ENCODE measurements at regions not wholly inside any gene's neighbourhood (a gene's known extent, or its start where the extent isn't known, plus 50 kb on each side); places are given as distances from the start of the nearest gene placed in this dataset.
"Not testable (repeated sequence)": the region's sequence is repeated elsewhere in the genome, so short reads cannot be mapped to it uniquely, and the experiment has no call there.

DNA sequence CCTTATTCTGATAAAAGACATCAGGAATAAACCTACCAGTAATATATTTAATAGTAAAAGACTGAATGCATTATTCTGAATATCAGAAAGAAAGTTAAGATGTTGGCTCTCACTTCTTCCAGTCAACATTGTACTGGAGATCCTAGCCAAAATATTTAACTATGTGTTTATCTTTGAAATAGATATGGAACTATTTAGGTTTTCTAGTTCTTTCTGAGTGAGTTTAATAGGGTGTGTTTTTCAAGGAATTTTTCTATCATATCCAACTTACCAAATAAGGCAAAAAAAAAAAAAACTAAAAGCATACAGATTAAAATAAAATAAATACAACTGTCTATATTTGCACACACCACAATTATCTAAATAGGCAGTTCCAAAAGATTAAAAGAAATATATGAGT is 478.9 kb upstream of the LMO3 start:
- DNase-seq = no peak

DNA sequence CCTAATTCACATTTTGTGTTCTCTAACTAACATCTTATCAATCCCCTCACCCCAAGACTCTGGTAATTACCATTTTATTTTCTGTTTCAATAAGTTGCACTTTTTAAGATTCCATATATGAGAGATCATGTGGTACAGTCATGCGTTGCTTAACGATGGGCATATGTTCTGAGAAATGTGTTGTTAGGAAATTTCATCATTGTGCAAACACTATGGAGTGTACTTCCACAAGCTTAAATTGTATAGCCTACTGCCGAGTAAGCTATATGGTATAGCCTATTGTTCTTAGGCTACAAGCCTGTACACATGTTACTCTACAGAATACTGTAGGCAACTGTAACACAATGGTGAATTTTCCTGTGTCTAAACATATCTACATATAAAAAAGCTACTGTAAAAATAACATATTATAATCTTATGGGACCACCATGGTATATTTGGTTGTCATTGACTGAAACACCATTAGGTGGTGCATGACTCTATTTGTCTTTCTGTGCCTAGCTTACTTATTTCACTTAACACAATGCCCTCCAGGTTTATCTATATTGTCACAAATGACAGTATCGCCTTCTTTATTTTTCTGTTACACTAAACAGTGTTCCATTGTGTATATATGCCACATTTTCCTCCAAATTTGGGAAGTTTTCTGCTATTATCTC is 473.4 kb upstream of the LMO3 start:
- no peak for DNase-seq

DNA sequence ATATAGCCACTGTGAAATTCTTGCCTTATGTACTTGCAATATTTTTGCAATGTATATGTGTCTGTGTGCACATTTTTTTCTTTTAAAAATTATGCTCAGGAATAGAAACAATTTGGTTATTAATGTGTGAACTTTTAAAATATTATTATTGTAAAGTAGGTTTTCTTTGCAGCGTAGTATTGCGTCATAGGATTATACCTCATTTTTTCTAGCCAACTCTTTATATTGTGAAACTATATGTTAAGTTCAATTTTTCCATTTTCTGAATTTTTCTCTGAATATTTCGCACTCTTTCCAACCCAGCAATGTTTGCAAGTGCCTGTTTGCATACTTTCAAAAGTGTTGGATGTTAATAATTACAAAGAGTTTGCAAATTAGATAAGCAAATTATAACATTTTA is 471.6 kb upstream of the LMO3 start:
- DNase-seq = no peak

DNA sequence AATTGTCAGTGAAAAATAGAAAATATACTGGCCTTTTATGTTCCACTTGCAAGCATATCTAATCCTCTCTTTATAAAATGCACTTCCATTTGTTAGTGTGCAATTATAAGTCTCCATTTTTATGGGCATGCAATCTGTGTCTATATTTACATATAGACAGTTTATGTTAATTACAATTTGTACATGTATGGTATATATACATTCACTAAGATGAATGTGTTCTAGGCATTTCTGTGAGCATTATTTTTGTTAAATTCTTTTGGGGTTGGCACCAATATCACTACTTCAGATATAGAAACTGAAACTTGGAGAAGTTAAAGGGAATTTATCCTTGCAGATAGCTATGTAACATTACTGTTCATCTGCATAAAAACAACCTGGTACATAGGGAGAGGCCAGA is 470.8 kb upstream of the LMO3 start:
- DNase-seq = no peak

DNA sequence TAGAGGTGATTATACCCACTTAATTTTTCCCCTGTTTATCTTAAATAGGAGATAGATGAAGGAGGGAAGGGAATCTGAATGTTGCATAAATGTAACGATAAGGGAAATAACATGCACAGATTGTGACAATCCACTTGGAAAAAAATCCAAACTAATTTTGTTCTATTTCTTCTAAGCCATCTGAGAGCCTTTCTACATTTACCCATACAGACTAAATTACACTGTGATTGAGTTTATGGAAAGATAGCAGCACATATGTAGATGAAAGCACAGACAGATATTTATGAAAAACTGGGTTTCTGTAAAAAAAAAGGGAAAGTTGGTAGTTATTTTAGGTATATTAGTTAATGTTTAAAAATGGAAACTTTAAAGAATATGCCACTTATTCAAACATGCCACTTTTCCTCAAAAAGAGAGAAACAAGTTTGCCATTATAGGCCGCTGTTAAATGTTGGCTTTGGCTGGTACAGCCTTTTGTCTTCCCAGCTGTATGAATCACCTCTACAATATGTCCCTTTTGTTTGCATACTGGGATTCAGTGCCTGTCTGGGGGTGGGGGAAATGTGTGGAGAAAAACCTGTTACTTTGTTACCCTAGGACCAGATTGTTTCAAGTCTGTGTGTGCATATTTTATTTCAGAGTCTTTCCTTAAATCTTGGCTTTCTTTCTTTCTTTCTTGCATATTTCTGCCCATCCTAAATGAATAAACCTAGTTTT is 470.2 kb upstream of the LMO3 start:
- DNase-seq = peak; percentile 42

DNA sequence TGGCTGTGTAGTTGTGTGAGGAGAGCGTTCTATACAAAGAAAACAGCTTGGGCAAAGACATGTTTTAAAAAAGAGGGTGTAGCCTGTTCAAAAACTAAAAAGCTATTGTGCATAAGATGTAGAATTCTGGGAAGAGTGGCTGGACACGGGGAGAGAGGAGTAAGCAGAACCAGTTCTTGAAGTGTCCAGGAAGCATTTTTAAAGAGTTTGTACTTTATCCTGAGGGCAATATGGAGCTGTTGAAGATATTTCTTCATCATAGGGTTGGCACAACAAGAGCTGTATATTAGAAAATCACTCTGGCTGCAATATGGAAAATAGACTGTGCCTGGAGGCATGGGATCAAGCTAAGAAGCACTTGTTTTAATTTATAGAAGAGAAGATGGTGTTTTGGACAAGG is 458.9 kb upstream of the LMO3 start:
- DNase-seq = no peak

DNA sequence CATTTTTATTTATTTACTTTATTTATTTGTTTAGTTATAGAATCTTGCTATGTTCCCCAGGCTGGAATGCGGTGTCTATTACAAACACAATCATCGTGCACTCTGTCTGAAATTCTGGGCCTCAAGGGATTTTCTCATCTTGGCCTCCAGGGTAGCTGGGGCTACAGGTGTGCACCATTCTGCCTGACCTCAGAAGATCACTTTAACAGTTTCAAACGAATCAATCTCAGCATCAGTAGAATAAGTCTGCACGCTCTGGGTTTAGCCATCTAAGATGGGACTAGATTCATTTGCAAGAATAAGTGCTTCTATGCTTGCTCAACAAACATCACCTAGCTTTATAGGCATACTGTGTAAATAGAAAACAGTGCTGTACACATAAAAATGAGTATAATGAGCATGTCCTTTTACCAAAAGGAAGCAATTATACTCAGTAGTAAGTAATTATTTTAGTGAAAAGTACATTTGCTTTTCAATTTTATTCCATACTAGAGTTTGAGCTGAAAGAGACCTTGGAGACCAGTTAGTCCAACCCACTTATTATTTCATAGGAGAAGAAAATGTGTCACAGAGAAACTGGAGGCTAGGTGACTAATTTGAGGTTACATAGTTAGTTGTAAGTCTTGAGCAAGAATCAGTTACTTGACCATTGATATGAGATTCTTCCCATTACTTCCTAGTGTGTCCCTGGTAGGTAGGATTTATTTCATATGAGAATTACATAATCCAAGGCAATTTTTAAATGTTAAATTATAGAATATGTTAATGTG is 456.5 kb upstream of the LMO3 start:
- no peak for DNase-seq

DNA sequence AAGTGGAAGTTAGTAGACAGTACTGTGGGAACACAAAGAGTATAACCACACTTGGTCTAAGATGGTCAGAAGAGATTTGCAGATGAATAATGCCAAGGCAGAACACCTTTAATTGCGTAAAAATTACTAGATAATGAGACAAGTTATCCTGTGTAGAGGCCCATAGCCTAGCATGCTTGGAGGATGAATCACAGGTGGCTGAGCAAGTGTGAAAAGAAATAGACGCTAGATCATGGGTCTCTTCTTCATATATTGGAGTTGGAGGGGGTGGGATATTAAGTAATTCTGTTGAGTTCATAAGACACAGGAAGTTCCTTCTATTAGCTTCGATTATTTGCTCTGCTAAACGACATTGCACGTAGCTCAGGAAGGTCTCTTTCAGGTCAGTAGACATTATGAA is 454.3 kb upstream of the LMO3 start:
- DNase-seq = no peak

DNA sequence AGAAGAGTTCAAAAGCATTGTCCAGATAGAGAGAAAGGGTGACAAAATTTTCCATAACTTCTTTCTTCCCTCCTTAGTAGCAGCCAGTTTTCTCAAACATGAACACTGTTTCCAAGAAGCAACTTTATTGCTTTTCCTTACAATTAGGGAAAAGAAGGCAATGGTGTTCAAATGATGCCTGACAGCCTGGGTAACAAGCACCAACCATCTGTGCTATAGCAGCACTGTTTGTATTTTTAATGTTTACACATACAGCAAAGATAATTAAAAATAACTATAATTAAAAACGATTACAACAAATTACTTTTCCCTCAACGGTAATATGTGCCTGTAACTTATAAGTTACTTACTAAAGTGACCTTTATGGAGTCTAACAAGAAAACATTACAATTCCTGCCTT is 450.6 kb upstream of the LMO3 start:
- DNase-seq = no peak

DNA sequence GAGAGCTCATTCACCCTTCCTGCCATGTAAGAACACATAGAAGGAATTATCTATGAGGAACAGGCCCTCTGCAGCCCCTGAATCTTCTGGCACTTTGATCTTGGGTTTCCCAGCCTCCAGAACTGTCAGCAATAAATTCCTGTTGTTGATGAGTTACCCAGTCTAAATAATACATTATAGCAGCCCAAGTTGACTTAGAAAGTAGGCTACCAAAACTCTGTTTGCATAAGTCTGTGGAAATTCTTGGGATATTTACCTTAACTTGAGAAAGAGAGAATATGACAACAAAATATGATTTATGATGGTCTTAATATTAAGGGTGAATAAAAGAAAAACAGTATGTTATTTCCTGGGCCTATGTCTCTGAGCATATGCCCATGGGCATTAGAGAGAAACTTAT is 433.0 kb upstream of the LMO3 start:
- DNase-seq = no peak

DNA sequence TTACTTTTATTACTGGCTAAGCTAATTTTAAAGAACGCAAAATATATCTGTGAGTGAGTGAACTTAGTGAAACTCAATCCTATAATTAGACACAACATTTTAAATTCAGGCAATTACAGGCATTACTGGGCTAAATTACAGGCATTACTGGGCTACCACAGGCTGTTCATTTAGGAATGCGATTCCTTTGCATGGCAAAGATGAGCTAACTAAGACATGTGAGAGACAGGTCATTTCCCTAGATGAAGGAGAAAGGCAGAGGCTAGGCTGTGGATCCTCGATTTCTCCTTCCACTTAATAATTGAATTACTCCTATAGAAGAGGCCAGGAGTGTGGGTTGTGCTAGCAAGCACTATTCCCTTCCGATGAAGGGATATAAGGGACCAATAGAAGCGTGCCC is 429.4 kb upstream of the LMO3 start:
- DNase-seq = no peak

DNA sequence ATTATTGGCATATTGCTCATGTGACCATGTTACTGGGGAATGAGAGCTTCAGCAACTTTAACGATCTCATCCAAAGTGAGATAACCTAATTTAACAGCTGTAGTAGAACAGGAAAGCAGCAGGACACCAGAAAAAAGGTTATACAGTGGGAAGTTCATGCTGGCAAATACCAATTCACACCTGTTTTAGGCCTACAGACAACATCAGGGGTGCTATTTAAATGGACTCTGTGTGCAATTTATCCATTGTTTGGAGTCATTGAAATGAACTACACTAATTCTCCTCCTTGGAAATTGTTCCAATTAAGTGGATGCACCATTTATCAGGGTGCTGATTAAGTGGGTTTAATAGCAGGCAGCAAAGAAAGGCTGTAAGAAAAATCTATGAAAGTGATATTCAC is 424.4 kb upstream of the LMO3 start:
- DNase-seq = no peak

DNA sequence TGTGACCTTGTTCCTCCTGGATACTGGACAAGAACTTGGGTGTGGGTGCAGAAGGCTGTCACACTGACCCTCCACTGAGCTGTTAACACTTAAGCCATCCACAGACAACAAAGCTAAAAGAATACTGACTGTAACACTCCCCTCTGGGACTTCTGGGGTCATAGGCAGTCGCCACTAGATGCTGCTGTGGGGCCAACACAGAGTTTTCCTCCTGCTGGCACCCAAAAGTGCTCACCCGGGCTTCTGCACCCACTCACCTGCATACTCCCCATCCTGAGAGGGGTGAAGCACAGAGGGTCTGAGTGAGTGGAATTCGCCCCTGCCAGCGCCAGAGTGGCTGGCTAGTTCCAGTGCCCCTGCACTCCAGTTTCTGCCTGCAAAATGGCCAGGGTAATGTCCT is 422.4 kb upstream of the LMO3 start:
- no peak for DNase-seq

DNA sequence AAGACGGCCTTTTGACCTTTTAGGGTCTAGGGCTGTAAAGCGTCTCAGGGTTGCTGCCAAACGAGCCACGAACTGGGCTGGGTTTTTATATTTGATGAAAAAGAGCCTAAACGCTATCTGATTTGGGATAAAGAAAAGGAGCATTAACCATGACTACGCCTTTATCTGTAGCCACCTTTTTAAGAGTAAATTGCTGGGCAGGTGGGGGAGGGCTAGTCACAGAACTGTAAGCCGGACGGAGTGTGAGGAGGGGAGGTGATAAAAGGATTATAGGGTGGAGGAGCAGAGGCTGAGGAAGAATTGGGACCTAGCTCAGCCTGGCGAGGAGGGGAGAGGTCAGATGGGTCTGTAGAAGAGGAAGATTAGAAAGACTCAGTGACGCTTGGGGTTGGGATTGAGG is 419.5 kb upstream of the LMO3 start:
- not testable (repeated sequence) for DNase-seq

DNA sequence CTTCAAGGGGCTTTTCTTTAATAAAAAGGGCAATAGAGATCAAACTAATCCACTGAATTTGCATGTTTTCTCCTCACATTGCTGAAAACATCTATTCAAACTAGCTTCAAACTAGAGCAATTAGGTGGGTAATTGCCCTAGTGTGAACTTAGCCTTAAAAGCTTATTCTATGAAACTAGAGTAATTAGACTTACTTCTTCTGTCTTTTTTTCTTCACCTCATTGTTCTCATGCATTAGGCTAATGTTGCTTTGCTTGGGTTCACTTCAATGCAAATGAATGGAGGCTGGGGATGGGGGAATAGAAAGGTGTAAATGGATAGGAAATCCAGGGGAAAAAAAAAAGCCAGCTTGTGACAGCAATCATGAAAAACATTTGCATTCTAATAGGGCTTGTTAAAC is 414.8 kb upstream of the LMO3 start:
- DNase-seq = no peak

DNA sequence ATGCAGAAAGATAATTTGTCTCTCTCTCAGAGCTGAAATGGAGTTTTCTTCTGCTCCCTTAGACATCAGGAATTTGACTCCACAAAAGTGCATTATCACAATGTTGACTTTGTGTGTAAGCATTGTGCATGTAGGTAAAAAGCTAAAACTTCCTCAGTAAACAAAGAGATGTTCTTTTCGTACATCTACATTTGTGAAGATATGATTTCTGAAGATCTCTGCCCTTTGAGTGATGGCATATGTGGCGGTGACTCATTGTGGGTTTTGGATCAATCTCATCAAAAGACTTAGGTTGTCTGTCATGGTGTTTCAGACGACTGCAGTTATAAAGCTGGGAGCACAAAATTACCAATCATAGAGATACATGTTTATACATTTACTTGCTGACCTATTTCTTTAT is 411.4 kb upstream of the LMO3 start:
- DNase-seq = no peak

DNA sequence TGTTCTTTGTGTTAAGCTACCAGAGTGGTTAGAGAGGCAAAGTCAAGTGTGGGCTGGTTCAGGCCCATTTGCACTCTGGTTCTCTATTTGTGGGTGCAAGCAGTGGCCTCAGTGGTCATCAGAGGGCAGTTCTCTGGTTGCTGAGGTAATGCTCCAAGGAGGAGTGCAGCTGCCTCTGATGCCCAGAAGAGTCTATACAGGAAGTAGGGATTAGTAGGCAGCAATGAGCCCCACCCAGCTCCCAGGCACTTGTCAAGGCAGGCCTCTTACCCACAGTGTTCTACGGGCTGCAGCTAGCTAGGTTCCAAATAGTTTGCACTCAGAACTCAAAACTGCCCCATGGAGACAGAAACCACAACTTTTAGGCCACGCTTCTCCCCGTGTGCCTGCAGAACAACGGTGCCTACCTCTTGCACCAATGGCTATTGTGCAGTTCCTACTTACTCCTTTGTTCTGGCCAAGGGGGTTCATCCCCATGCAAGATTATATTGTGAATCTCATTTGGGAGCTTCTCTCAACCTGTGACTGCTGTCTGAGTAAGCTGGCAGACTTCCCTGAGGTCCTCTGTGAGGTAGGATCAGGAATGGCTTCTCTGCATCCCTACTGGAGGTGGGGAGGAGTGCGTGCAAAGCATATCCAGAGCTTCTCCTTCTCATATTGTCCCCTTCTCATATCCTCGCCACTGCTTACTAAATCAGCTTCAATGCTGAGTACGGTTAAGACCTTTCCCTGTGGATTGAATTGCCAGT is 410.3 kb upstream of the LMO3 start:
- DNase-seq = no peak

DNA sequence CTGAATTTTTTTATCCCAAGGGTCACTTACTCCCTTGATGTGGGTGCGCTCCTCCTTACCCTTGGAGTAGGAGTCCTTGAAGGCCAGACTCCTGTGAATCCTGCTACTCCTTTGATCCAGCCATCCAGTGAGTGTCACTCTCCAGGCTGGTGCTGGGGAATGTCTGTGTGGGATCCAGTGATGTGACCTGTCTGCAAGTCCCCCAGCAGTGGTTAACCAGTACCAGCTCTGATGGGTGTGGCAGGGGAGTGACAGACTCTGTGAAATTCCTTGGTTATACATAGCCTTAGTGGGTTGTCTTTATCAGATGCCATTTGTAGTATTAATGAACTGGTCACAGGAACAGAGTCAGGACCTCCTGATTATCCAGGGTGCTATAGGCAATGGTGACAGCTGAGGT is 409.5 kb upstream of the LMO3 start:
- no peak for DNase-seq

DNA sequence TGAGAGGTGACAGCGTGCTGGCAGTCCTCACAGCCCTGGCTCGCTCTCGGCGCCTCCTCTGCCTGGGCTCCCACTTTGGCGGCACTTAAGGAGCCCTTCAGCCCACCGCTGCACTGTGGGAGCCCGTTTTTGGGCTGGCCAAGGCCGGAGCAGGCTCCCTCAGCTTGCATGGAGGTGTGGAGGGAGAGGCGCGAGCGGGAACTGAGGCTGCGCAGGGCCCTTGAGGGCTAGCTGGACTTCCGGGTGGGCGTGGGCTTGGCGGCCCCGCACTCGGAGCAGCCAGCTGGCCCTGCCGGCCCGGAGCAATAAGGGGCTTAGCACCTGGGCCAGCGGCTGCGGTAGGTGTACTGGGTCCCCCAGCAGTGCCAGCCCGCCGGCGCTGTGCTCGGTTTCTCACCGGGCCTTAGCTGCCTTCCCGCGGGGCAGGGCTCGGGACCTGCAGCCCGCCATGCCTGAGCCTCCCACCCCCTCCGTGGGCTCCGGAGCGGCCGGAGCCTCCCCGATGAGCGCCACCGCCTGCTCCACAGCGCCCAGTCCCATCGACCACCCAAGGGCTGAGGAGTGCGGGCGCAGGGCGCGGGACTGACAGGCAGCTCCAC is 401.6 kb upstream of the LMO3 start:
- not testable (repeated sequence) for DNase-seq

DNA sequence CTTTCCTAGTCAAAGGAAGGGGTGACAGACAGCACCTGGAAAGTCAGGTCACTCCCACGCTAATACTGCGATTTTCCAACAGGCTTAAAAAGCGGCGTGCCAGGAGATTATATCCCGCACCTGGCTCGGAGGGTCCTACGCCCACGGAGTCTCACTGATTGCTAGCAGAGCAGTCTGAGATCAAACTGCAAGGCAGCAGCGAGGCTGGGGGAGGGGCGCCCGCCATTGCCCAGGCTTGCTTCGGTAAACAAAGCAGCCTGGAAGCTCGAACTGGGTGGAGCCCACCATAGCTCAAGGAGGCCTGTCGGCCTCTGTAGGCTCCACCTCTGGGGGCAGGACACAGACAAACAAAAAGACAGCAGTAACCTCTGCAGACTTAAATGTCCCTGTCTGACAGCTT is 392.6 kb upstream of the LMO3 start:
- not testable (repeated sequence) for DNase-seq

DNA sequence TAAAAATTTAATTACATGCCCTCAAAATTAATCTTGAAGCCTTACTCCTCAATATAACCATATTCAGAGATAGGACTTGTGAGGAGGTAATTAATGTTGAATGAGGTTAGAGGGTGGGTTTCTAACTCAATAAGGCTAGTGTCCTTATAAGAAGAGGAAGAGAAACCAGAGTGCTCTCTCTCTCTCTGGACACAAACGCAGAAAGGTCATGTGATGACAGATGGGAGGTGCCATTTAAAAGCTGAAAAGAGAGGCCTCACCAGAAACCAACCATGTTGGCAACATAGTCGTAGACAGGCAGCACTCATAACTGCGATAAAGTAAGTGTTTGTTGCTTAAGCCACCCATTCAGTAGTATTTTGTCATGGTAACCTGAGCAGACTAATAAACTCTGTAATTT is 378.5 kb upstream of the LMO3 start:
- DNase-seq = no peak

DNA sequence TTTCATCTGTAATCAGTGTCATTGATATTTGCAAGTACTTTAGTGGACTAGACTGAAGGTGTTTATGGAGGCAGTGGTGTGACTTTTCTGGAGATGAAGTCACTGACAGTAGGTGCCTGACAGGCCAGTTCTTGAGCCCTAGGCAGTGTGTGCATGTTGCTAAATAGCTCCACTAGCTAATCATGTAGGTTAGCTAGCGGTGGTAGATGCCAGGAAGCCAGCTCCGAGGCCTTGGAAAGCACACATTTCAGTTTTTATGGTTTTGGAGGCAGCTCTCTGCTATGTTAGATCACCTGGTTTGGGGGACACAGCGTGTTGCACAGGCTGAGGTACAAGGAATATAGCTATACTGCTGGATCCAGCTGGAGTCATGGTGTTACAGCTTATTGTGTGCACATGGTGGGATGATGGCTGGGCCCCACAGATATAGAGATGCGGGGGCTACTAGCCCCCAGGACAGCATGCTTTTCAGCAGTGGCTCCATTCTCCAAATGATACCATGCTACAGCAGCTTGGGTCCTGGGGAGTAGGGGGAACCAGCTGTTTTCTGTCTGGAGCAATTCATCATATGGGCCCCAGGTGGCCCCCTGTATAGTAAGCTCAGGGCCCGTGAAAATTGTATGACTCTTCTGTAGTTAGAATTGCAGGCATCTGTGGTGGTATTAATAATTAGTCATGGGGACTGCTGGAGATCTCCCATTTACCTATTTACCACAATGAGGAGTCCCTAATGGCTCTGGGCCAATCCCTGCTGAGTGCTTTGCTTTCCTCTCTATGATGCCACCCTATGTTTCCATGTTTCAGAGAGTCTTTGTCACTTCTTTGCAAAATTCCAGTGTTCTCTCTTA is 367.2 kb upstream of the LMO3 start:
- DNase-seq = no peak

All from occipital lobe (tissue), 1 donor.